ENCODE measurements at regions not wholly inside any gene's neighbourhood (a gene's known extent, or its start where the extent isn't known, plus 50 kb on each side); places are given as distances from the start of the nearest gene placed in this dataset.

- no peak for TF ChIP-seq CTCF (IDR thresholded peaks at IDR 0.05)
- TF ChIP-seq POLR2A (IDR thresholded peaks at IDR 0.05): no peak
Observed at GRCh38 chr20:56160956-56161355, 87.6 kb upstream of the MC3R start.

All from transverse colon (tissue), 3 donors.